C1 segment of cervical spinal cord (tissue), 14 donors: ENCODE measurements at regions not wholly inside any gene's neighbourhood (a gene's known extent, or its start where the extent isn't known, plus 50 kb on each side); places are given as distances from the start of the nearest gene placed in this dataset.
A peak's percentile ranks its signal among the peaks of the same experiment; 100 is the strongest.
"Not testable (repeated sequence)": the region's sequence is repeated elsewhere in the genome, so short reads cannot be mapped to it uniquely, and the experiment has no call there.

Experiments
- DNase-seq, 14 donors: peaks; one replicate each; lab custom pipeline; 2025; lab: John Stamatoyannopoulos, UW

DNA sequence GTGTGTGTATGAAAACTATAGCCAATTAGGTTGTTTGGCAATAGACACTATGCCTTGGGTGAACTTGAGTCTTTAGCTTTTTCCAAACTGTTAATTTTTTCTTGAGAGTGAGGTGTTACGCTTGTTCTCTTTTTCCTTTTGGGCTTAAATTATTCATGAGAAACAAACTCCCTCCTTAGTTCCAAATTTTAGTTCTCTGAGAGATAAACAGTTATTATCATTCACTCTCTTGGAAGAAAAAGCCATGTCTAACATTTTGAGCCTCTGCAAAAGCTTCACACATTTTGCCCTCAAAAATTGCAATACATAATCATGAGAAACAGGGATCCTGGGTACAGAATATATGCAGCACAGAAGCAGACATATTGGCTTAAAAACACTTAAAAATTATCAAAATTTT is 1353.9 kb upstream of the MAP3K7 start:
- DNase-seq, result no peak

DNA sequence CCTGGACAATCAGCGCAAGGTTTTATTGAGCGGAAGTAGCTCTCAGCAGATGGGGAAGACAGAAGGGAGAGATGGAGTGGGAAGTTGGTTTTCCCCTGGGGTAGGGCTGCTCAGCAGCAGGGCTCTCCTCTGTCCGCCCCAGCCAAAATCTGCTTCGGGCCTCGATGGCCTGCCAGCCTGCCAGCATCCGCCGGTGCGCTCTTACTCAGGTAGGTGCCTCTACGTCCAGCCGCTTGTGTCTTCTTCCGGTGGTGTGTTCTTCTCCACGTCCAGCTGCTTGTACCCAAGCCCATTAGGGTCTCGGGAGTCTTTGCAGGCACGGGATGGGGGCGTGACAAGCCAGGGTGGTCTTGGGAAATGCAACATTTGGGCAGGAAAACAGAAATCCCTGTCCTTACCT is 1340.0 kb upstream of the MAP3K7 start:
- no peak for DNase-seq

GRCh38 chr6:91926361-91926760 is 1339.5 kb upstream of the MAP3K7 start:
- no peak for DNase-seq

GRCh38 chr6:91911945-91912344 is 1325.1 kb upstream of the MAP3K7 start:
- DNase-seq, result no peak

- DNase-seq, result no peak
Measured at GRCh38 chr6:91904586-91905164, 1317.8 kb upstream of the MAP3K7 start.

- DNase-seq, result no peak
Measured at GRCh38 chr6:91895599-91896285, 1308.9 kb upstream of the MAP3K7 start.

DNA sequence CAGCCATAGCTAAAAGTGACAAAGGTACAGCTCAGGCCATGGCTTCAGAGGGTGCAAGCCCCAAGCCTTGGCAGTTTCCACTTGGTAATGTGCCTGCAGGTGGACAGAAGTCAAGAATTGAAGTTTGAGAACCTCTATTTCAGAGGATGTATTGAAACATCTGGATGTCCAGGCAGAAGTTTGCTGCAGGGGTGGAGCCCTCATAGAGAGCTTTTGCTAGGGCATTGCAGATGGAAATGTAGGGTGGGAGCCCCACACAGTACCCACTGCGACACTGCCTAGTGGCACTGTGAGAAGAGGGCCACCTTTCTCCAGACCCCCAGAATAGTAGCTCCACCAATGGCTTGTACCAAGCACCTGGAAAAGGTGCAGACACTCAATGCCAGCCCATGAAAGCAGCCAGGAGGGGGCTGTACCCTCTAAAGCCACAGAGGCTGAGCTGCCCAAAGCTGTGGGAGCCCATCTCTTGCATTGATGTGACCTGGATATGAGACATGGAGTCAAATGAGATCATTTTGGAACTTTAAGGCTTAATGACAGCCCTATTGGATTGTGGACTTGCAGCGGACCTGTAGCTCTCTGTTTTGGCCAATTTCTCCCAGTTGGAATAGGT is 1299.4 kb upstream of the MAP3K7 start:
- no peak for DNase-seq

GRCh38 chr6:91881791-91882190 is 1294.9 kb upstream of the MAP3K7 start:
- not testable (repeated sequence) for DNase-seq

GRCh38 chr6:91879386-91879995 is 1292.6 kb upstream of the MAP3K7 start:
- DNase-seq, result no peak

- no peak for DNase-seq
Measured at GRCh38 chr6:91877994-91878393, 1291.1 kb upstream of the MAP3K7 start.

DNA sequence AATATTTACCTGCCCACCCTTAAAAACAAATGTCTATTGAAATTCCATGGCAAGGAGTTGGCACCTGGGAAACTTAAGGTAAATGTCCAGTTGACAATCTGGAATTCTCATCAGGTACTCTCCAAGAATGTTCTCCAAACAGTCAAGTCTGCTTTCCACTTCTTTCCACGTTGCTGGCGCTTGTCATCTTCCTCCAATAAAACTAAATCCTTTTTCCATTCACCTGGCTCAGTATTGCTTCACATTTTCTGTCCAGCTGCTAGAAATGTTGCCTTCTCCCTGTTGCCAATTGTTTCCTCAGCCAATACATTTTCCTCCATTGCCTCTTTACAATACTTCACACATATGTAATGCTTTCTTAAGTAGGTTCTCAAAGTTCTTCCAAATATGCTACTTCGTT is 1288.1 kb upstream of the MAP3K7 start:
- no peak for DNase-seq

DNA sequence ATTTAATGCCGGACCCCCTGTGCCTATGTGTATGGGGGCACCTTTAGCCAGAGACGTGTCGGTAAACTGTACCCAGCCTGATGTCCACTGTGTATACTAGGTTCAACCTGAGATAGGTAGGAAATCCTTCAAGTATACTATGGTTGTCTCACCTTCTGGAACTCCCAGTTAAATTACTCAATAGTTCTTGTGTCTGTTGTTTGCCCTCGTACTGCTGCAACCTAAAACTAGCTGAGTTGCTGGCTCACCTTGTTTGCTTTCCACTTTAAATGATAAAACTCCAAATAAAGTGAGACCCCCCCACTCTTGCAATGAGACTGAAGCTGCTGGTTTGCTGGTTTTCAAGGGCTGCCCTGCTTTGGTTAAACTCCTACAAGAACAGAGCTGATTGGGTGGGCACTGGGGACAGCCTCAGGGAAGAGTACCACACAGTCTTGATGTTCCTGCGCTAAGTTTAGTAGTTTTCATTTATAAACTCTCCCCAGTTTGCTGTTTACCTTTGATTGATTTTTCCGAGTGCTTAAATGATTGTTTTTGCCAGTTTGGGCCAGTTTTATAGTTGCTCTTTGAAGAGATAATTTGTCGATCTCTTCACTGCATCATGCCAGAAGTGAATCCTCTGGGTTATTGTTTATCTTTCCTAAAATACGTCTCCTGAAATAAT is 1281.8 kb upstream of the MAP3K7 start:
- no peak for DNase-seq

- DNase-seq, result no peak
Measured at GRCh38 chr6:91865889-91866288, 1279.0 kb upstream of the MAP3K7 start.

DNA sequence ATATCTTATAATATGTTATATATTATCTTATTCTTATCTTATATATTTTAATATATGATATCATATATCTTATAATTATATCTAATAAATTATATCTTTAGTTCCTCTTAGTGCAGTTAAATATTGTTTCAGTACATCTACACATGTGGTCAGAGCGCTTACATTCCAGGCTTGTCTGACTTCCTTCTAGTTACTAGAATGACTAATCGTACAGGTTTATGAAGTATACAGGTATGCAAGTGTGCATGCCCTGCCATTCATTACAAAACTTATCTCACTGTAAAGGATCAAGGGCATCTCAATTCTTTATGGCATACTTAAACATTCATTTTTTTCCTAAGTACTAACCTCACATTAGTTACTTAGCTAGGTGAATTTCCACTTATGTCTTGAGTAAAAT is 1278.0 kb upstream of the MAP3K7 start:
- no peak for DNase-seq

DNA sequence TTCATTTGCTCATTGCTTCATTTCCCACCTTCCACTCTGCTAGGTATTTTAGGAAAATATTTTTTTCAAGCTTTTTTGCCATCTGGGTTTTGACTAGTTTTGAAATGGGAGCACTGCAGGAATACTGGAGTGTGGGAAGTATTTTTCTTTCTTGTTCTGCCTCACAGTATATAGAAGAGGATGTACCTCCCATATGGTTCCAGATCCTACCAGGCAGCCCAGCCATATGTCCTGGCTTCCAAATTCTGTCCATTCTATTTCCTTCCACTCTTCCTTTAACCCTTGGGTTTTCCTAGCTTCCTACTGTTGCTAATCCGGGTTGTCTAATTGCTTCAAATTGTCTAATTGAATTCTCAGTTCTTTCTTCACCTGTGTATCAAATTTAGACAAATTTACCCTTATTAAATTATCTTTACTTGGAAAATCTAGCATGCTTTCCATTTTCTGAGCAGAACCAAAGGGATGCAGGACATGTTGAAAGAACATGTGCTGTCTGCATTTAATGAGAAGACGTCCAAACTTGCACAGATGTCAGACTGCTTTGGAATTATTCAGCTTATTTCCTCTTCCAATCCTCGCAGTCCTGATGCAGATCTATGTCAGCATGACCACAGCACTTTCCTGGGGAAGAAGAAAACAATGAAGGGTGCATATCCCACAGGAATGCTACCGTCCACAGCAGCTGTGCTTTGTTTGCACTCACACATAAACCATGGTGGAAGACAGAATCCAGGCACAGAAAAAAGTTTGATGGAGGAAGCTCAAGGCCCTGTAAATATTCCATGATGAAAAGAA is 1273.9 kb upstream of the MAP3K7 start:
- DNase-seq, result peak in 1 of 14 donors; percentile 8

- no peak for DNase-seq
Measured at GRCh38 chr6:91852252-91852651, 1265.4 kb upstream of the MAP3K7 start.

GRCh38 chr6:91834813-91835212 is 1247.9 kb upstream of the MAP3K7 start:
- no peak for DNase-seq

DNA sequence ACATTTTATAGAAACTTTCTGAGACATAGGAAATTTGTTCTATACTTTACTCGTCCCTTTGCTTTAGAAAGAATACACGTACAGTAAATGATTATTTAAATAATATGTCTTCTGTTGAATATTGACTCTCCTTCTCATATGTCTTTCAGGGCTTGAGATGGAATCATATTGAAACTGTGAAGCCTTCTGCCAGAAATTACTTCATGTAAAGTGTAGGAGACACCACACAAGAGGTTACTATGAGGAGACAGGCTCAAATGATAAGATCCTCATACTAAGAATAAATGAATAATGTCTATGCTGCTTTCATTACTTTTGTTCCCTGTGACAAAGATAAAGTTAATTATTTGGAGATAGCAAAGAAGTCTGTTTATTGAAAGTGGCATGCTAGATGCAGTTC is 1240.3 kb upstream of the MAP3K7 start:
- DNase-seq, result no peak

DNA sequence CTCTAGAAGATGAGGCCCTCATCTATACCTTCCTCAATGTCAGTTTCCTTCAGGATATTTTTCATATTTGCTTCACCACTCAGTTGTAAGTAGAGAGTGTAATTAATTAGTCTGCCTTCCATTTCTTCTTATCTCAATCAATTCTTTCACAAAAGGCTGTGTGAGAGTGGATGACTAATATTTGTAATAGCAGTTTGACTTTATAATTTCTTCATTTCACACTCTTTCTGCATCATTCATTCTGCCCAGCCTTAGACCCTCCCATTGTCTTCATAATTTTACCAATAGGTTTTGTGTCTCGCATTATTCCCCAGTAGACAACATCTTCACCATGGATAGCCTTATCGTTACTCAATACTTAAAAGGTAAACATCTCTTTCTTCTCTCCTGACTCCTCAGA is 1239.3 kb upstream of the MAP3K7 start:
- DNase-seq, result no peak

- no peak for DNase-seq
Measured at GRCh38 chr6:91824331-91824730, 1237.5 kb upstream of the MAP3K7 start.

- no peak for DNase-seq
Measured at GRCh38 chr6:91822581-91822980, 1235.7 kb upstream of the MAP3K7 start.
